ENCODE measurements at regions not wholly inside any gene's neighbourhood (a gene's known extent, or its start where the extent isn't known, plus 50 kb on each side); places are given as distances from the start of the nearest gene placed in this dataset.

DNA sequence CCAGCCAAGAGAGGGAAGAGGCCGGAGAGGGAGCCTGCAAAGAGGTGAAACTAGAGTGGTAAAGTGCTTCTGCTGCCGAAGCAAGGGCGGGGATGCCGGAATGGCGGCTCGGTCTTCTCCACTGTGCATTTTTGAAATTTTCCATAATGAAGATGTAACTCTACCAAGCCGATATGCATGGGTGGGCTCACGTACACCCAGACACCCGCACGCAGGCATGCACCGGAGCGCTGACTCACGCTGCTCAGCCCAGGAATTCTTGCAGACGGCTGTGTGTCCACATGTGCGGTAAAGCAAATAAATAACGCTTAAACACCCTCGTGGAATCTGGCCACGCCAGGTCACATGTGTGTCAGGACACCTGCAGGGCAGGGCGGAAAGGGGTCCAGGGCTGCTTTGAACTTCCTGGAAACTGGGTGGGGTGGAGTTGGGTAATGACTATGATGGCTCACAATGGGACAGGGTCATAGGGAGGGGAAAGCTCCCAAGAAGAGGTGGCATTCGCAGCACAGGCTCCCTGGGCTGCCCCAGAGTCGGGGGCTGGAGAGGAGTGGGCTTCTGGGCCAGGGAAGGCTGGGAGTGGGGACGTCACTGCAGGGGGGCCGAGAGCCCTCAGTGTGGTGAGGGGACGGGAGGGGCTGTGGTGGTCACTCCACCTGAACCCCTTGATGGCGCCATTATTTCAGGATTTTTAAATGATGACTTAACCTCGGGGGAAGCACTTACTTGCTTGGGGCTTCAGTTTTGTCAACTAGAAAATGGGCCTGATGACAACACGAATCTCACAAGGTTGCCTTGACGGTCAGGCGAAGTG, 265.5 kb downstream of the PARN start:
- Histone ChIP-seq H3K27ac (no peak overlapping the region), H3K27me3 (no peaks in the 10 kb centered on the region), H3K36me3 (no peaks in the 10 kb centered on the region), H3K4me3 (no peak overlapping the region), H3K9me3 (no peaks in the 10 kb centered on the region), H3K4me1 (no peaks in the 10 kb centered on the region)
- in situ Hi-C loops (cut with MboI; ENCODE audit: low pct_ligation_motif_present in 1 of 4, low pct_unique_long_range_greater_than_20kb in 1 of 4, low sequenced_read_pairs in 3 of 4), result no loop called here
- TF ChIP-seq POLR2AphosphoS5 (IDR thresholded peaks at IDR 0.05) (no peak), EP300 (IDR thresholded peaks at IDR 0.05; ENCODE audit: low read depth) (no peak), POLR2A (IDR thresholded peaks at IDR 0.05) (no peak)
- TF ChIP-seq, protein P1, sequence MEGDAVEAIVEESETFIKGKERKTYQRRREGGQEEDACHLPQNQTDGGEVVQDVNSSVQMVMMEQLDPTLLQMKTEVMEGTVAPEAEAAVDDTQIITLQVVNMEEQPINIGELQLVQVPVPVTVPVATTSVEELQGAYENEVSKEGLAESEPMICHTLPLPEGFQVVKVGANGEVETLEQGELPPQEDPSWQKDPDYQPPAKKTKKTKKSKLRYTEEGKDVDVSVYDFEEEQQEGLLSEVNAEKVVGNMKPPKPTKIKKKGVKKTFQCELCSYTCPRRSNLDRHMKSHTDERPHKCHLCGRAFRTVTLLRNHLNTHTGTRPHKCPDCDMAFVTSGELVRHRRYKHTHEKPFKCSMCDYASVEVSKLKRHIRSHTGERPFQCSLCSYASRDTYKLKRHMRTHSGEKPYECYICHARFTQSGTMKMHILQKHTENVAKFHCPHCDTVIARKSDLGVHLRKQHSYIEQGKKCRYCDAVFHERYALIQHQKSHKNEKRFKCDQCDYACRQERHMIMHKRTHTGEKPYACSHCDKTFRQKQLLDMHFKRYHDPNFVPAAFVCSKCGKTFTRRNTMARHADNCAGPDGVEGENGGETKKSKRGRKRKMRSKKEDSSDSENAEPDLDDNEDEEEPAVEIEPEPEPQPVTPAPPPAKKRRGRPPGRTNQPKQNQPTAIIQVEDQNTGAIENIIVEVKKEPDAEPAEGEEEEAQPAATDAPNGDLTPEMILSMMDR (IDR thresholded peaks at IDR 0.05), result no peak
- intact Hi-C loops (cut with DNase I; ENCODE audit: low total_unique reads), result no loop called here
- 46% methylated on average over 29 of the region's 29 CpGs; no CpG with 5 or more reads in 1 of the 2 donors for WGBS, 2 donors (ENCODE audit: low coverage in 1 of 2)
- DNase-seq, result no peak

DNA sequence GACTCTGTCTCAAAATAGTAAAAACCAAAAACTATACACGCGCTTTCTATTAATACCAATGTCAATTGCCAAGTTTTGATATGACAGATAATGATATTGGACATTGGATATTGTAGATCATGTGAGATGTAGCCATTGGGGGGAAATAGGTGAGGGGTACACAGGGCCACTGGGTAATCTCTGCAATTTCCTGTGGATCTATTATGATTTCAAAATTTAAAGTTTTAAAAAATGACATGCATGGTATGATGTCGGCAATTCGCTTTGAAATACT, 266.0 kb downstream of the PARN start:
- TF ChIP-seq, protein P1 (IDR thresholded peaks at IDR 0.05), result no peak
- TF ChIP-seq POLR2AphosphoS5 (IDR thresholded peaks at IDR 0.05) (no peak), EP300 (IDR thresholded peaks at IDR 0.05; ENCODE audit: low read depth) (no peak), POLR2A (IDR thresholded peaks at IDR 0.05) (no peak)
- H3K27me3 ChIP-seq, result no peaks in the 10 kb centered on the region
- intact Hi-C loops (cut with DNase I; ENCODE audit: low total_unique reads), result no loop called here
- WGBS, 2 donors (ENCODE audit: low coverage in 1 of 2), result 73 to 85% methylated on average over 4 of the region's 4 CpGs
- H3K4me1 ChIP-seq, result no peaks in the 10 kb centered on the region
- no peaks in the 10 kb centered on the region for H3K36me3 ChIP-seq
- DNase-seq, result no peak
- in situ Hi-C loops (cut with MboI; ENCODE audit: low pct_ligation_motif_present in 1 of 4, low pct_unique_long_range_greater_than_20kb in 1 of 4, low sequenced_read_pairs in 3 of 4), result no loop called here
- H3K4me3 ChIP-seq, result no peak overlapping the region
- no peak overlapping the region for H3K27ac ChIP-seq
- H3K9me3 ChIP-seq, result no peaks in the 10 kb centered on the region

DNA sequence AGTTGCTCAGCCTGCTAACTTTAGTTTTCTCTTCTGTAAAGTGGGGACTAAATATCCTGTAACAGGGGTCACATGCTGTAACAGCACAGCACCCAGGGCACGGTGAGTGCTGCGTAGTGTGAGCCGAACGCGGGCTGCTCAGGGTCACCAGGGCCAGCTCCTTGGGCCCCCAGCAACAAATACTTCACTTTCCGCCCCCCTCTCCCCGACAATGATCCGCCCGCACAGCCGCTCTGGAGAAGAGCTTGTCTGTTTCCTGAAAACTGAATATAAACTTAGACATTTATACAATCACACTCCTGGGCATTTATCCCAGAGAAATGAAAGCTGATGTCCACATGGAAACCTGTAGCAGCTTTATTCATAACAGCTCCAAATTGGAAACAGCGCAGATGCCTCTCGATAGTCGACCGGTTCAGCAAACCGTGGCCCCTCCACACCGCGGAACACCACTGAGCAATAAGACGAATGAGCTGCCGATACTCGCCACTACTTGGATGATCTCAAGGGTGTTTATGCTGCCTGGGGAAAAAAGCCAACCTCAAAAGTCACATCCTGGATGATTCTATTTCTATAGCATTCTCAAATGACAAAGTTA, 267.2 kb downstream of the PARN start:
- intact Hi-C loops (cut with DNase I; ENCODE audit: low total_unique reads) (no loop called here), in situ Hi-C loops (cut with MboI; ENCODE audit: low pct_ligation_motif_present in 1 of 4, low pct_unique_long_range_greater_than_20kb in 1 of 4, low sequenced_read_pairs in 3 of 4) (no loop called here)
- TF ChIP-seq POLR2AphosphoS5 (IDR thresholded peaks at IDR 0.05) (no peak), POLR2A (IDR thresholded peaks at IDR 0.05) (no peak), EP300 (IDR thresholded peaks at IDR 0.05; ENCODE audit: low read depth) (no peak)
- TF ChIP-seq, protein P1 (IDR thresholded peaks at IDR 0.05), result no peak
- Histone ChIP-seq H3K4me3 (peak overlapping the region in 2 of 4 donors; percentile 8 to 23), H3K27me3 (no peaks in the 10 kb centered on the region), H3K36me3 (no peaks in the 10 kb centered on the region), H3K4me1 (no peaks in the 10 kb centered on the region), H3K9me3 (no peaks in the 10 kb centered on the region), H3K27ac (peak overlapping the region; percentile 51 to 78 (median 64))
- WGBS, 2 donors (ENCODE audit: low coverage in 1 of 2), result 69 to 94% methylated on average over 10 to 20 of the region's 20 CpGs
- no peak for DNase-seq

DNA sequence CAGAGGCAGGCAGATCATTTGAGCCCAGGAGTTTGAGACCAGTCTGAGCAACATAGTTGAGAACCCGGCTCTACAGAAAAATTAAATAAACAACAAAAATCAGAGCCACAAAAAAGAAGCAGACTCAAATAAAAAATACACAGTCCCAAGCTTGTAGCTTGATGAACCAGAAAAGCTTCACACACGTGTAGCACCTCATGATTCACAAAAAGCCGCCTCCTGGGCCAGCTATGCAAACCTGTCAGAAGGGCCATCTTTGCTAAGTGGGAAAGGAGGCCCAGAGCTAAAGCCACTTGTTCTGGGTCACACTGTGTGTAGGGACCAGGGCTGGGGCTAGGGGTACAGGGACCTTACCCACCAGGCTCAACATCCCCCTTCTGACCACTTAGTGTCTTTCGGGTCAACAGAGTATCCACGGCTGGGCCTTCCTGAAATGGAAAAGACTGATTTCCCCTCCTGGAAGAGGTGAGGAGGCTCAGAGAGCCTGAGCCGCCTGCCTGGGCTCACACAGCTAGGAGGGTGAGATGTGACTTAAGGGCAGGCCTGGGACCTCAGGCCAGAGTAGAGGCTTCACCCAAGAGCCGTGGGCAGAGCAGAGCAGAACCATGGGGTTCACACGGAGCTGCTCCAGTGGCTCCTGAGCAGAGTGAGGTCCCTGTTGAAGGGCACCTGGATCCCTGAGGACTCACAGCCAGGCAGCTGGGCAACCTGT, 269.6 kb downstream of the PARN start:
- Histone ChIP-seq H3K4me3 (no peak overlapping the region), H3K36me3 (no peaks in the 10 kb centered on the region), H3K27ac (no peak overlapping the region), H3K27me3 (no peaks in the 10 kb centered on the region), H3K4me1 (no peaks in the 10 kb centered on the region), H3K9me3 (no peaks in the 10 kb centered on the region)
- in situ Hi-C loops (cut with MboI; ENCODE audit: low pct_ligation_motif_present in 1 of 4, low pct_unique_long_range_greater_than_20kb in 1 of 4, low sequenced_read_pairs in 3 of 4) (no loop called here), intact Hi-C loops (cut with DNase I; ENCODE audit: low total_unique reads) (no loop called here)
- no peak for DNase-seq
- TF ChIP-seq POLR2AphosphoS5 (IDR thresholded peaks at IDR 0.05), result no peak
- TF ChIP-seq, protein P1 (IDR thresholded peaks at IDR 0.05), result no peak
- no peak for TF ChIP-seq EP300 (IDR thresholded peaks at IDR 0.05; ENCODE audit: low read depth)
- no peak for TF ChIP-seq POLR2A (IDR thresholded peaks at IDR 0.05)
- WGBS, 2 donors (ENCODE audit: low coverage in 1 of 2), result 86 to 94% methylated on average over 5 to 8 of the region's 8 CpGs

Measured in transverse colon (tissue), 4 donors.